NCI-H82 treated with DMSO at 0.1 percent for 48 hours (cell line): ENCODE measurements at regions not wholly inside any gene's neighbourhood (a gene's known extent, or its start where the extent isn't known, plus 50 kb on each side); places are given as distances from the start of the nearest gene placed in this dataset.

Experiments
- DNase-seq: peaks from one replicate; lab custom pipeline; 2025; ENCODE audit not compliant: unreplicated experiment; lab: John Stamatoyannopoulos, UW

GRCh38 chr9:134487066-134487710 is 154.4 kb upstream of the COL5A1 start:
- no peak for DNase-seq

GRCh38 chr9:134488331-134489280 is 153.0 kb upstream of the COL5A1 start:
- no peak for DNase-seq

- DNase-seq = no peak
These were observed 151.8 kb upstream of the COL5A1 start for GRCh38 chr9:134489621-134490408.

- DNase-seq = no peak
These were observed 151.2 kb upstream of the COL5A1 start for GRCh38 chr9:134490446-134490845.

GRCh38 chr9:134491196-134491835 is 150.3 kb upstream of the COL5A1 start:
- peak; percentile 58 for DNase-seq

- DNase-seq = no peak
These were observed 149.7 kb upstream of the COL5A1 start for GRCh38 chr9:134491856-134492255.

GRCh38 chr9:134492281-134492691 is 149.3 kb upstream of the COL5A1 start:
- peak; percentile 98 for DNase-seq

GRCh38 chr9:134492721-134493460 is 148.7 kb upstream of the COL5A1 start:
- DNase-seq = peak; percentile 53

GRCh38 chr9:134493461-134494272 is 147.9 kb upstream of the COL5A1 start:
- DNase-seq = no peak

GRCh38 chr9:134494273-134494815 is 147.3 kb upstream of the COL5A1 start:
- no peak for DNase-seq

- no peak for DNase-seq
These were observed 146.7 kb upstream of the COL5A1 start for GRCh38 chr9:134494905-134495304.

- no peak for DNase-seq
These were observed 145.7 kb upstream of the COL5A1 start for GRCh38 chr9:134495881-134496412.

- DNase-seq = no peak
These were observed 145.0 kb upstream of the COL5A1 start for GRCh38 chr9:134496413-134497282.

- no peak for DNase-seq
These were observed 144.2 kb upstream of the COL5A1 start for GRCh38 chr9:134497283-134497860.

GRCh38 chr9:134498814-134499166 is 142.8 kb upstream of the COL5A1 start:
- DNase-seq = no peak

- no peak for DNase-seq
These were observed 140.5 kb upstream of the COL5A1 start for GRCh38 chr9:134500931-134501760.

- DNase-seq = no peak
These were observed 139.8 kb upstream of the COL5A1 start for GRCh38 chr9:134501761-134502265.
